Panc1 (cell line): ENCODE measurements at regions not wholly inside any gene's neighbourhood (a gene's known extent, or its start where the extent isn't known, plus 50 kb on each side); places are given as distances from the start of the nearest gene placed in this dataset.

ENCODE experiments used
- POLR2AphosphoS5 ChIP-seq: IDR thresholded peaks from 2 replicates; pipeline ENCODE4 v1.6.1; 2012; ENCODE audit warnings: mild to moderate bottlenecking, low read depth, low read length, moderate library complexity
- SIN3A ChIP-seq: IDR thresholded peaks from 2 replicates; pipeline ENCODE4 v1.6.1; 2012; ENCODE audit warnings: low read depth, mild to moderate bottlenecking, low read length, moderate library complexity, borderline replicate concordance; ENCODE audit not compliant: insufficient read depth
- TF ChIP-seq, protein P1 (sequence below): fragments of 450-650 bp; IDR thresholded peaks from 2 replicates; pipeline ENCODE4 v1.5.1; 2017; ENCODE audit warnings: mild to moderate bottlenecking
- TF ChIP-seq, protein P2 (sequence below), 2 experiments: IDR thresholded peaks; 2 replicates each; pipeline ENCODE4 v1.6.1; 2011 to 2012; ENCODE audit warnings: low read depth in 2 of 2, control low read depth in 1 of 2, low read length in 1 of 2, mild to moderate bottlenecking in 1 of 2, moderate library complexity in 1 of 2; ENCODE audit not compliant: insufficient read depth in 1 of 2

DNA sequence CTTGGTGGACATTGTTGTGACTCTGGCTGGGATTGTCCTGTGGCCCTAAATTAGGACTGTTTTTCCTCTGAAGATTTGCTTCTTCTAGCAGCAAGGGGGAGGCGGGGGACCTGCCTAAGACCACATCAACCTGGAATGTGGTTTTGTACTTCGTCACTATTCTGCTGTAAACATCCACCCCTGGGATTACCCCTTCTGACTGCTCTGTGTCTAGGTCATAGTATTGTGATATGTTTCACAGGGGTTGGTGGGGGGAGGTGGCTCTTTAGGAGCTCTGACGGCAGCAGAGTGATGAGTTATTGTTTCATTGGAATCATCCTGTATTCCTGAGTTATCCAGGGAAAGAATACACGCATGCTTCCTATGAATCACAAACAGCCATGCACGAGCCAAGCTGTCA is 226.4 kb upstream of the MYT1L start:
- TF ChIP-seq, protein P1, sequence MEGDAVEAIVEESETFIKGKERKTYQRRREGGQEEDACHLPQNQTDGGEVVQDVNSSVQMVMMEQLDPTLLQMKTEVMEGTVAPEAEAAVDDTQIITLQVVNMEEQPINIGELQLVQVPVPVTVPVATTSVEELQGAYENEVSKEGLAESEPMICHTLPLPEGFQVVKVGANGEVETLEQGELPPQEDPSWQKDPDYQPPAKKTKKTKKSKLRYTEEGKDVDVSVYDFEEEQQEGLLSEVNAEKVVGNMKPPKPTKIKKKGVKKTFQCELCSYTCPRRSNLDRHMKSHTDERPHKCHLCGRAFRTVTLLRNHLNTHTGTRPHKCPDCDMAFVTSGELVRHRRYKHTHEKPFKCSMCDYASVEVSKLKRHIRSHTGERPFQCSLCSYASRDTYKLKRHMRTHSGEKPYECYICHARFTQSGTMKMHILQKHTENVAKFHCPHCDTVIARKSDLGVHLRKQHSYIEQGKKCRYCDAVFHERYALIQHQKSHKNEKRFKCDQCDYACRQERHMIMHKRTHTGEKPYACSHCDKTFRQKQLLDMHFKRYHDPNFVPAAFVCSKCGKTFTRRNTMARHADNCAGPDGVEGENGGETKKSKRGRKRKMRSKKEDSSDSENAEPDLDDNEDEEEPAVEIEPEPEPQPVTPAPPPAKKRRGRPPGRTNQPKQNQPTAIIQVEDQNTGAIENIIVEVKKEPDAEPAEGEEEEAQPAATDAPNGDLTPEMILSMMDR, result no peak
- TF ChIP-seq, protein P2, sequence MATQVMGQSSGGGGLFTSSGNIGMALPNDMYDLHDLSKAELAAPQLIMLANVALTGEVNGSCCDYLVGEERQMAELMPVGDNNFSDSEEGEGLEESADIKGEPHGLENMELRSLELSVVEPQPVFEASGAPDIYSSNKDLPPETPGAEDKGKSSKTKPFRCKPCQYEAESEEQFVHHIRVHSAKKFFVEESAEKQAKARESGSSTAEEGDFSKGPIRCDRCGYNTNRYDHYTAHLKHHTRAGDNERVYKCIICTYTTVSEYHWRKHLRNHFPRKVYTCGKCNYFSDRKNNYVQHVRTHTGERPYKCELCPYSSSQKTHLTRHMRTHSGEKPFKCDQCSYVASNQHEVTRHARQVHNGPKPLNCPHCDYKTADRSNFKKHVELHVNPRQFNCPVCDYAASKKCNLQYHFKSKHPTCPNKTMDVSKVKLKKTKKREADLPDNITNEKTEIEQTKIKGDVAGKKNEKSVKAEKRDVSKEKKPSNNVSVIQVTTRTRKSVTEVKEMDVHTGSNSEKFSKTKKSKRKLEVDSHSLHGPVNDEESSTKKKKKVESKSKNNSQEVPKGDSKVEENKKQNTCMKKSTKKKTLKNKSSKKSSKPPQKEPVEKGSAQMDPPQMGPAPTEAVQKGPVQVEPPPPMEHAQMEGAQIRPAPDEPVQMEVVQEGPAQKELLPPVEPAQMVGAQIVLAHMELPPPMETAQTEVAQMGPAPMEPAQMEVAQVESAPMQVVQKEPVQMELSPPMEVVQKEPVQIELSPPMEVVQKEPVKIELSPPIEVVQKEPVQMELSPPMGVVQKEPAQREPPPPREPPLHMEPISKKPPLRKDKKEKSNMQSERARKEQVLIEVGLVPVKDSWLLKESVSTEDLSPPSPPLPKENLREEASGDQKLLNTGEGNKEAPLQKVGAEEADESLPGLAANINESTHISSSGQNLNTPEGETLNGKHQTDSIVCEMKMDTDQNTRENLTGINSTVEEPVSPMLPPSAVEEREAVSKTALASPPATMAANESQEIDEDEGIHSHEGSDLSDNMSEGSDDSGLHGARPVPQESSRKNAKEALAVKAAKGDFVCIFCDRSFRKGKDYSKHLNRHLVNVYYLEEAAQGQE (IDR thresholded peaks at IDR 0.05; ENCODE audit: insufficient read depth in 1 of 2, low read depth in 2 of 2, low read length in 1 of 2), result no peak
- no peak for TF ChIP-seq POLR2AphosphoS5
- TF ChIP-seq SIN3A, result no peak
